Fibroblast of skin of abdomen (primary cell): ENCODE measurements at regions not wholly inside any gene's neighbourhood (a gene's known extent, or its start where the extent isn't known, plus 50 kb on each side); places are given as distances from the start of the nearest gene placed in this dataset.

Experiments
- DNase-seq: peaks from one replicate; pipeline ENCODE4 v3.0.0-alpha.2; 2013

- no peak for DNase-seq
These were observed 56.3 kb upstream of the ECE1 start for GRCh38 chr1:21346365-21347071.

- no peak for DNase-seq
These were observed 54.6 kb upstream of the ECE1 start for GRCh38 chr1:21344750-21345443.

GRCh38 chr1:21344098-21344749 is 54.0 kb upstream of the ECE1 start:
- DNase-seq: no peak

GRCh38 chr1:21342961-21343838 is 52.9 kb upstream of the ECE1 start:
- DNase-seq: no peak

- no peak for DNase-seq
These were observed 51.3 kb upstream of the ECE1 start for GRCh38 chr1:21341517-21342078.

GRCh38 chr1:21341022-21341421 is 50.8 kb upstream of the ECE1 start:
- no peak for DNase-seq

GRCh38 chr1:21340230-21340945 is 50.1 kb upstream of the ECE1 start:
- DNase-seq: no peak
